HCT116 (cell line): ENCODE measurements at regions not wholly inside any gene's neighbourhood (a gene's known extent, or its start where the extent isn't known, plus 50 kb on each side); places are given as distances from the start of the nearest gene placed in this dataset.

Experiments used
- ATAC-seq: fragments of 200-7000 bp; cut with Tn5 transposase; 2 replicates; pipeline ENCODE4 v1.9.1; 2020; ENCODE audit warnings: mild to moderate bottlenecking, moderate library complexity
- BruUV-seq: library from RNA; stranded (reverse); fragments of 400-500 nt; replicated peaks from 2 replicates; lab custom pipeline; 2021; lab: Mats Ljungman, UMichigan
- CTCF ChIA-PET: fragments of 300-600 bp; sonication (Branson Sonifier 250); formaldehyde crosslinking; loops from one replicate; lab custom pipeline; 2021; ENCODE audit warnings: antibody characterized with exemption; lab: Charles Lee
- POLR2A ChIA-PET: fragments of 300-600, 350-600 bp; sonication (Branson Sonifier 250); formaldehyde crosslinking; loops from one replicate; lab custom pipeline; 2021; ENCODE audit warnings: antibody characterized with exemption; lab: Charles Lee
- RAD21 ChIA-PET, 2 experiments: fragments of 300-600 bp; sonication (Branson Sonifier 250); formaldehyde crosslinking; loops; one replicate each; lab custom pipeline; 2023; ENCODE audit warnings: low total read pairs in 2 of 2; ENCODE audit not compliant: uncharacterized antibody in 2 of 2, unreplicated experiment in 2 of 2, low non-redundant PET in 1 of 2; lab: Charles Lee
- DNase-seq: peaks from one replicate; pipeline ENCODE4 v3.0.0-alpha.2; 2010; ENCODE audit warnings: low read depth, low spot score
- H2AFZ ChIP-seq: fragments of 200-600 bp; shearing (Covaris generic), sonication (generic); 2 replicates; pipeline ENCODE4 v1.6.1; 2017; ENCODE audit warnings: low read depth, mixed run types, mixed read lengths, antibody characterized with exemption, low read length; ENCODE audit not compliant: poor library complexity, severe bottlenecking
- H3K27ac ChIP-seq: 2 replicates; pipeline ENCODE4 v1.5.1; 2012; ENCODE audit warnings: low read depth, low read length
- H3K27me3 ChIP-seq: fragments of 200-600 bp; sonication (generic); 2 replicates; pipeline ENCODE4 v1.6.1; 2016; ENCODE audit warnings: mixed run types, low read length, mixed read lengths; ENCODE audit not compliant: insufficient read depth
- H3K36me3 ChIP-seq, 2 experiments: fragments of 200-500 bp in 1 of 2; fragments of 200-600 bp in 1 of 2; sonication (Bioruptor generic) in 1 of 2; sonication (generic) in 1 of 2; 2 replicates each; pipeline versions ENCODE4 v1.5.1 to v1.6.1; 2014 to 2016; ENCODE audit warnings: low read length in 2 of 2, inconsistent platforms in 1 of 2, mixed read lengths in 1 of 2, mixed run types in 1 of 2; ENCODE audit not compliant: insufficient read depth in 2 of 2, control insufficient read depth in 1 of 2
- H3K4me1 ChIP-seq, 2 experiments: fragments of 200-600 bp in 1 of 2; sonication (generic) in 1 of 2; 2 replicates each; pipeline versions ENCODE4 v1.5.1 to v1.6.1; 2012 to 2017; ENCODE audit warnings: low read length in 2 of 2, inconsistent platforms in 1 of 2, mild to moderate bottlenecking in 1 of 2, mixed read lengths in 1 of 2, mixed run types in 1 of 2, moderate library complexity in 1 of 2; ENCODE audit not compliant: insufficient read depth in 2 of 2, control insufficient read depth in 1 of 2
- H3K4me2 ChIP-seq: fragments of 200-600 bp; sonication (generic); 2 replicates; pipeline ENCODE4 v1.6.1; 2017; ENCODE audit warnings: mixed run types, low read length, mixed read lengths
- H3K4me3 ChIP-seq, 2 experiments: fragments of 200-600 bp in 1 of 2; sonication (generic) in 1 of 2; replicated peaks in 1 of 2; 2 replicates each; pipeline ENCODE4 v1.5.1; 2011 to 2016; ENCODE audit warnings: low read length in 2 of 2, control low read depth in 1 of 2, low read depth in 1 of 2, mild to moderate bottlenecking in 1 of 2, mixed read lengths in 1 of 2, mixed run types in 1 of 2
- H3K79me2 ChIP-seq: fragments of 200-600 bp; sonication (generic); 2 replicates; pipeline ENCODE4 v1.6.1; 2017; ENCODE audit warnings: mild to moderate bottlenecking, mixed run types, low read length, moderate library complexity, mixed read lengths; ENCODE audit not compliant: insufficient read depth
- H3K9ac ChIP-seq: fragments of 200-600 bp; sonication (generic); 2 replicates; pipeline ENCODE4 v1.6.1; 2016; ENCODE audit warnings: low read length, mixed read lengths
- H3K9me2 ChIP-seq: fragments of 200-600 bp; sonication (generic), shearing (Covaris generic); 2 replicates; pipeline ENCODE4 v1.6.1; 2017; ENCODE audit warnings: mixed run types, mild to moderate bottlenecking, moderate library complexity; ENCODE audit not compliant: insufficient read depth
- H3K9me3 ChIP-seq, 2 experiments: fragments of 200-500 bp in 1 of 2; fragments of 200-600 bp in 1 of 2; sonication (Bioruptor generic) in 1 of 2; sonication (generic) in 1 of 2; 2 replicates each; pipeline ENCODE4 v1.6.1; 2014 to 2017; ENCODE audit warnings: low read length in 2 of 2, mixed read lengths in 2 of 2, inconsistent platforms in 1 of 2, low read depth in 1 of 2, mild to moderate bottlenecking in 1 of 2, mixed run types in 1 of 2, moderate library complexity in 1 of 2; ENCODE audit not compliant: control insufficient read depth in 1 of 2, insufficient read depth in 1 of 2
- H4K20me1 ChIP-seq: fragments of 200-600 bp; sonication (generic), shearing (Covaris generic); 2 replicates; pipeline ENCODE4 v1.6.1; 2017; ENCODE audit warnings: mixed run types, mild to moderate bottlenecking, moderate library complexity; ENCODE audit not compliant: insufficient read depth
- CBX3 ChIP-seq: IDR thresholded peaks from 2 replicates; pipeline ENCODE4 v1.6.1; 2012; ENCODE audit warnings: low read depth
- CEBPB ChIP-seq: IDR thresholded peaks from 2 replicates; pipeline ENCODE4 v1.6.1; 2012; ENCODE audit warnings: low read depth
- EZH2 ChIP-seq: fragments of 200-600 bp; sonication (generic); IDR thresholded peaks from 2 replicates; pipeline ENCODE4 v1.6.1; 2017; ENCODE audit warnings: antibody characterized with exemption, mixed run types
- FOSL1 ChIP-seq: IDR thresholded peaks from 2 replicates; pipeline ENCODE4 v1.6.1; 2012; ENCODE audit warnings: low read depth
- JUND ChIP-seq: IDR thresholded peaks from 2 replicates; pipeline ENCODE4 v1.6.1; 2012
- RAD21 ChIP-seq: IDR thresholded peaks from 2 replicates; pipeline ENCODE4 v1.6.1; 2012; ENCODE audit warnings: low read depth, mild to moderate bottlenecking
- YY1 ChIP-seq: IDR thresholded peaks from 2 replicates; pipeline ENCODE4 v1.6.1; 2011; ENCODE audit warnings: low read length, low read depth, moderate library complexity, mild to moderate bottlenecking; ENCODE audit not compliant: insufficient replicate concordance; ENCODE audit errors: extremely low read depth
- ZBTB33 ChIP-seq: IDR thresholded peaks from 2 replicates; pipeline ENCODE4 v1.6.1; 2011; ENCODE audit warnings: mild to moderate bottlenecking, low read length, moderate library complexity; ENCODE audit not compliant: insufficient replicate concordance; ENCODE audit errors: extremely low read depth
- ZFX ChIP-seq: fragments of 450-650 bp; IDR thresholded peaks from 2 replicates; pipeline ENCODE4 v1.6.1; 2017
- intact Hi-C: fragments of 100-400 bp; cut with micrococcal nuclease; formaldehyde crosslinking; loops from 2 replicates; pipeline ENCODE4 v1.10.0; 2022
- TF ChIP-seq, protein P1 (sequence below): IDR thresholded peaks from 2 replicates; pipeline ENCODE4 v1.6.1; 2012; ENCODE audit warnings: low read depth
- TF ChIP-seq, protein P2 (sequence below): IDR thresholded peaks from 2 replicates; pipeline ENCODE4 v1.6.1; 2012
- TF ChIP-seq, protein P3 (sequence below), 3 experiments: fragments of 200-600 bp in 1 of 3; sonication (generic) in 1 of 3; IDR thresholded peaks in 2 of 3; conservative IDR thresholded peaks in 1 of 3; 2 replicates each; pipeline ENCODE4 v1.5.1; 2012 to 2017; ENCODE audit warnings: low read depth in 2 of 3, low read length in 2 of 3, antibody characterized with exemption in 1 of 3, borderline replicate concordance in 1 of 3, control low read depth in 1 of 3, mild to moderate bottlenecking in 1 of 3, mixed read lengths in 1 of 3, mixed run types in 1 of 3, moderate library complexity in 1 of 3; ENCODE audit not compliant: insufficient read depth in 1 of 3

GRCh38 chr3:103059432-103059831 is 624.6 kb downstream of the ZPLD1 start:
- H3K79me2 ChIP-seq, result no peaks in the 10 kb centered on the region
- RAD21 ChIA-PET, result no interaction called here
- no peaks in the 10 kb centered on the region for H3K4me1 ChIP-seq
- DNase-seq (no peak), ATAC-seq (no peak)
- H4K20me1 ChIP-seq, result no peaks in the 10 kb centered on the region
- H3K36me3 ChIP-seq, result no peaks in the 10 kb centered on the region
- no peaks in the 10 kb centered on the region for H3K27me3 ChIP-seq
- CTCF ChIA-PET, result no interaction called here
- H3K9ac ChIP-seq, result no peak overlapping the region
- no peak overlapping the region for H3K4me2 ChIP-seq
- no peak overlapping the region for H3K4me3 ChIP-seq
- BruUV-seq, result no TSS peak
- H3K27ac ChIP-seq, result no peak overlapping the region
- H3K9me2 ChIP-seq, result no peaks in the 10 kb centered on the region
- intact Hi-C loops, result no loop called here
- H3K9me3 ChIP-seq, result no peaks in the 10 kb centered on the region
- H2AFZ ChIP-seq, result no peak overlapping the region
- POLR2A ChIA-PET, result no interaction called here
- TF ChIP-seq, protein P1, sequence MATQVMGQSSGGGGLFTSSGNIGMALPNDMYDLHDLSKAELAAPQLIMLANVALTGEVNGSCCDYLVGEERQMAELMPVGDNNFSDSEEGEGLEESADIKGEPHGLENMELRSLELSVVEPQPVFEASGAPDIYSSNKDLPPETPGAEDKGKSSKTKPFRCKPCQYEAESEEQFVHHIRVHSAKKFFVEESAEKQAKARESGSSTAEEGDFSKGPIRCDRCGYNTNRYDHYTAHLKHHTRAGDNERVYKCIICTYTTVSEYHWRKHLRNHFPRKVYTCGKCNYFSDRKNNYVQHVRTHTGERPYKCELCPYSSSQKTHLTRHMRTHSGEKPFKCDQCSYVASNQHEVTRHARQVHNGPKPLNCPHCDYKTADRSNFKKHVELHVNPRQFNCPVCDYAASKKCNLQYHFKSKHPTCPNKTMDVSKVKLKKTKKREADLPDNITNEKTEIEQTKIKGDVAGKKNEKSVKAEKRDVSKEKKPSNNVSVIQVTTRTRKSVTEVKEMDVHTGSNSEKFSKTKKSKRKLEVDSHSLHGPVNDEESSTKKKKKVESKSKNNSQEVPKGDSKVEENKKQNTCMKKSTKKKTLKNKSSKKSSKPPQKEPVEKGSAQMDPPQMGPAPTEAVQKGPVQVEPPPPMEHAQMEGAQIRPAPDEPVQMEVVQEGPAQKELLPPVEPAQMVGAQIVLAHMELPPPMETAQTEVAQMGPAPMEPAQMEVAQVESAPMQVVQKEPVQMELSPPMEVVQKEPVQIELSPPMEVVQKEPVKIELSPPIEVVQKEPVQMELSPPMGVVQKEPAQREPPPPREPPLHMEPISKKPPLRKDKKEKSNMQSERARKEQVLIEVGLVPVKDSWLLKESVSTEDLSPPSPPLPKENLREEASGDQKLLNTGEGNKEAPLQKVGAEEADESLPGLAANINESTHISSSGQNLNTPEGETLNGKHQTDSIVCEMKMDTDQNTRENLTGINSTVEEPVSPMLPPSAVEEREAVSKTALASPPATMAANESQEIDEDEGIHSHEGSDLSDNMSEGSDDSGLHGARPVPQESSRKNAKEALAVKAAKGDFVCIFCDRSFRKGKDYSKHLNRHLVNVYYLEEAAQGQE, result no peak
- TF ChIP-seq, protein P2, sequence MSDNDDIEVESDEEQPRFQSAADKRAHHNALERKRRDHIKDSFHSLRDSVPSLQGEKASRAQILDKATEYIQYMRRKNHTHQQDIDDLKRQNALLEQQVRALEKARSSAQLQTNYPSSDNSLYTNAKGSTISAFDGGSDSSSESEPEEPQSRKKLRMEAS, result no peak

- ChIA-PET RAD21 (no interaction called here), POLR2A (no interaction called here), CTCF (no interaction called here)
- no peaks in the 10 kb centered on the region for H3K79me2 ChIP-seq
- no peak for DNase-seq
- ATAC-seq, result no peak
- H4K20me1 ChIP-seq, result no peaks in the 10 kb centered on the region
- H3K9ac ChIP-seq, result no peak overlapping the region
- no peak overlapping the region for H3K27ac ChIP-seq
- H3K9me3 ChIP-seq, result no peaks in the 10 kb centered on the region
- H3K4me1 ChIP-seq, result no peaks in the 10 kb centered on the region
- no peaks in the 10 kb centered on the region for H3K9me2 ChIP-seq
- no peak overlapping the region for H3K4me2 ChIP-seq
- no peak for TF ChIP-seq RAD21
- no peak for TF ChIP-seq CBX3
- no peak for TF ChIP-seq ZBTB33
- TF ChIP-seq ZFX, result no peak
- no peak for TF ChIP-seq YY1
- no peak for TF ChIP-seq FOSL1
- TF ChIP-seq JUND, result no peak
- TF ChIP-seq, protein P2, result no peak
- no peak for TF ChIP-seq EZH2
- TF ChIP-seq, protein P3, sequence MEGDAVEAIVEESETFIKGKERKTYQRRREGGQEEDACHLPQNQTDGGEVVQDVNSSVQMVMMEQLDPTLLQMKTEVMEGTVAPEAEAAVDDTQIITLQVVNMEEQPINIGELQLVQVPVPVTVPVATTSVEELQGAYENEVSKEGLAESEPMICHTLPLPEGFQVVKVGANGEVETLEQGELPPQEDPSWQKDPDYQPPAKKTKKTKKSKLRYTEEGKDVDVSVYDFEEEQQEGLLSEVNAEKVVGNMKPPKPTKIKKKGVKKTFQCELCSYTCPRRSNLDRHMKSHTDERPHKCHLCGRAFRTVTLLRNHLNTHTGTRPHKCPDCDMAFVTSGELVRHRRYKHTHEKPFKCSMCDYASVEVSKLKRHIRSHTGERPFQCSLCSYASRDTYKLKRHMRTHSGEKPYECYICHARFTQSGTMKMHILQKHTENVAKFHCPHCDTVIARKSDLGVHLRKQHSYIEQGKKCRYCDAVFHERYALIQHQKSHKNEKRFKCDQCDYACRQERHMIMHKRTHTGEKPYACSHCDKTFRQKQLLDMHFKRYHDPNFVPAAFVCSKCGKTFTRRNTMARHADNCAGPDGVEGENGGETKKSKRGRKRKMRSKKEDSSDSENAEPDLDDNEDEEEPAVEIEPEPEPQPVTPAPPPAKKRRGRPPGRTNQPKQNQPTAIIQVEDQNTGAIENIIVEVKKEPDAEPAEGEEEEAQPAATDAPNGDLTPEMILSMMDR (IDR thresholded peaks at IDR 0.05 in 2 of 3, conservative IDR thresholded peaks at IDR 0.05 in 1 of 3; ENCODE audit: borderline replicate concordance in 1 of 3, insufficient read depth in 1 of 3, low read depth in 2 of 3, low read length in 2 of 3), result no peak
- no peak for TF ChIP-seq CEBPB
- intact Hi-C loops, result no loop called here
- no TSS peak for BruUV-seq
- H3K27me3 ChIP-seq, result no peaks in the 10 kb centered on the region
- H3K36me3 ChIP-seq, result no peaks in the 10 kb centered on the region
- no peak overlapping the region for H3K4me3 ChIP-seq
- no peak overlapping the region for H2AFZ ChIP-seq
Observed at GRCh38 chr3:103060242-103060641, 625.4 kb downstream of the ZPLD1 start.
